ENCODE measurements at regions not wholly inside any gene's neighbourhood (a gene's known extent, or its start where the extent isn't known, plus 50 kb on each side); places are given as distances from the start of the nearest gene placed in this dataset.

GRCh38 chr12:75894965-75895754 is 136.4 kb downstream of the PHLDA1 start (continued):
- TF ChIP-seq ARNTL (CRISPR knock-in tag; IDR thresholded peaks at IDR 0.05; ENCODE audit: borderline replicate concordance, low read depth) = no peak
- no peak for TF ChIP-seq TSHZ2 (CRISPR knock-in tag; IDR thresholded peaks at IDR 0.05)
- no peak for TF ChIP-seq ISL1 (CRISPR knock-in tag; IDR thresholded peaks at IDR 0.05)
- TF ChIP-seq PATZ1 (CRISPR knock-in tag; IDR thresholded peaks at IDR 0.05; ENCODE audit: borderline replicate concordance) = no peak
- TF ChIP-seq TCF4 (CRISPR knock-in tag; IDR thresholded peaks at IDR 0.05; ENCODE audit: borderline replicate concordance) = no peak
- TF ChIP-seq GLIS3 (CRISPR knock-in tag; IDR thresholded peaks at IDR 0.05) = no peak

GRCh38 chr12:75893765-75894164 is 137.8 kb downstream of the PHLDA1 start:
- ATAC-seq = no peak
- TF ChIP-seq TCF4 (CRISPR knock-in tag; IDR thresholded peaks at IDR 0.05; ENCODE audit: borderline replicate concordance) = no peak
- TF ChIP-seq ESRRG (CRISPR knock-in tag; IDR thresholded peaks at IDR 0.05) = no peak
- no peak for TF ChIP-seq ZNF565 (CRISPR knock-in tag; conservative IDR thresholded peaks at IDR 0.05; ENCODE audit: low read depth)
- TF ChIP-seq TSHZ2 (CRISPR knock-in tag; IDR thresholded peaks at IDR 0.05) = no peak
- no peak for TF ChIP-seq CREB5 (CRISPR knock-in tag; IDR thresholded peaks at IDR 0.05; ENCODE audit: low read depth)
- TF ChIP-seq ZNF70 (CRISPR knock-in tag; IDR thresholded peaks at IDR 0.05) = no peak
- TF ChIP-seq BACH2 (CRISPR knock-in tag; IDR thresholded peaks at IDR 0.05; ENCODE audit: borderline replicate concordance) = no peak
- no peak for TF ChIP-seq SNAI2 (CRISPR knock-in tag; IDR thresholded peaks at IDR 0.05)
- no peak for TF ChIP-seq ZC3H10 (CRISPR knock-in tag; IDR thresholded peaks at IDR 0.05)
- no peak for TF ChIP-seq GLIS3 (CRISPR knock-in tag; IDR thresholded peaks at IDR 0.05)
- TF ChIP-seq TOX (CRISPR knock-in tag; IDR thresholded peaks at IDR 0.05; ENCODE audit: borderline replicate concordance) = no peak
- no peak for TF ChIP-seq ZFP30 (CRISPR knock-in tag; IDR thresholded peaks at IDR 0.05)
- TF ChIP-seq ZNF8 (CRISPR knock-in tag; IDR thresholded peaks at IDR 0.05) = no peak
- no peak for TF ChIP-seq ZFP3 (CRISPR knock-in tag; IDR thresholded peaks at IDR 0.05)
- no peak for TF ChIP-seq RARB (CRISPR knock-in tag; IDR thresholded peaks at IDR 0.05)
- TF ChIP-seq ARNTL (CRISPR knock-in tag; IDR thresholded peaks at IDR 0.05; ENCODE audit: borderline replicate concordance, low read depth) = no peak

GRCh38 chr12:75892731-75893408 is 138.7 kb downstream of the PHLDA1 start:
- TF ChIP-seq ZNF70 (CRISPR knock-in tag; IDR thresholded peaks at IDR 0.05) (no peak), ZNF565 (CRISPR knock-in tag; conservative IDR thresholded peaks at IDR 0.05; ENCODE audit: low read depth) (no peak), TOX (CRISPR knock-in tag; IDR thresholded peaks at IDR 0.05; ENCODE audit: borderline replicate concordance) (no peak), CSRNP3 (CRISPR knock-in tag; IDR thresholded peaks at IDR 0.05) (no peak), PATZ1 (CRISPR knock-in tag; IDR thresholded peaks at IDR 0.05; ENCODE audit: borderline replicate concordance) (no peak), PPARA (CRISPR knock-in tag; IDR thresholded peaks at IDR 0.05; ENCODE audit: borderline replicate concordance) (no peak), POU6F1 (CRISPR knock-in tag; IDR thresholded peaks at IDR 0.05; ENCODE audit: borderline replicate concordance, low read depth) (no peak), BACH2 (CRISPR knock-in tag; IDR thresholded peaks at IDR 0.05; ENCODE audit: borderline replicate concordance) (no peak), ZFP30 (CRISPR knock-in tag; IDR thresholded peaks at IDR 0.05) (no peak), ZC3H10 (CRISPR knock-in tag; IDR thresholded peaks at IDR 0.05) (no peak), RARB (CRISPR knock-in tag; IDR thresholded peaks at IDR 0.05) (no peak), ISL1 (CRISPR knock-in tag; IDR thresholded peaks at IDR 0.05) (no peak)
- ATAC-seq = no peak

Measured in SK-N-SH treated with all-trans-retinoic acid at 6 μM for 48 hours (cell line).